Fibroblast of mammary gland (primary cell): ENCODE measurements at regions not wholly inside any gene's neighbourhood (a gene's known extent, or its start where the extent isn't known, plus 50 kb on each side); places are given as distances from the start of the nearest gene placed in this dataset.
"Not testable (repeated sequence)": the region's sequence is repeated elsewhere in the genome, so short reads cannot be mapped to it uniquely, and the experiment has no call there.

ENCODE experiments used
- DNase-seq: peaks from one replicate; pipeline ENCODE4 v3.0.0-alpha.2; 2010; ENCODE audit warnings: low read depth
- H3K4me3 ChIP-seq: 2 replicates; pipeline ENCODE4 v1.5.1; 2011; ENCODE audit warnings: low read depth, mild to moderate bottlenecking, low read length, moderate library complexity; ENCODE audit not compliant: control insufficient read depth
- TF ChIP-seq, protein P1 (sequence below): conservative IDR thresholded peaks from 2 replicates; pipeline ENCODE4 v1.5.1; 2011; ENCODE audit warnings: low read depth, low read length, inconsistent platforms; ENCODE audit not compliant: control insufficient read depth, insufficient read depth

- DNase-seq, result no peak
These were observed 287.1 kb upstream of the SUCLG2 start for GRCh38 chr3:67941433-67942030.

GRCh38 chr3:67940210-67940952 is 286.0 kb upstream of the SUCLG2 start:
- no peak overlapping the region for H3K4me3 ChIP-seq
- TF ChIP-seq, protein P1, sequence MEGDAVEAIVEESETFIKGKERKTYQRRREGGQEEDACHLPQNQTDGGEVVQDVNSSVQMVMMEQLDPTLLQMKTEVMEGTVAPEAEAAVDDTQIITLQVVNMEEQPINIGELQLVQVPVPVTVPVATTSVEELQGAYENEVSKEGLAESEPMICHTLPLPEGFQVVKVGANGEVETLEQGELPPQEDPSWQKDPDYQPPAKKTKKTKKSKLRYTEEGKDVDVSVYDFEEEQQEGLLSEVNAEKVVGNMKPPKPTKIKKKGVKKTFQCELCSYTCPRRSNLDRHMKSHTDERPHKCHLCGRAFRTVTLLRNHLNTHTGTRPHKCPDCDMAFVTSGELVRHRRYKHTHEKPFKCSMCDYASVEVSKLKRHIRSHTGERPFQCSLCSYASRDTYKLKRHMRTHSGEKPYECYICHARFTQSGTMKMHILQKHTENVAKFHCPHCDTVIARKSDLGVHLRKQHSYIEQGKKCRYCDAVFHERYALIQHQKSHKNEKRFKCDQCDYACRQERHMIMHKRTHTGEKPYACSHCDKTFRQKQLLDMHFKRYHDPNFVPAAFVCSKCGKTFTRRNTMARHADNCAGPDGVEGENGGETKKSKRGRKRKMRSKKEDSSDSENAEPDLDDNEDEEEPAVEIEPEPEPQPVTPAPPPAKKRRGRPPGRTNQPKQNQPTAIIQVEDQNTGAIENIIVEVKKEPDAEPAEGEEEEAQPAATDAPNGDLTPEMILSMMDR, result no peak
- no peak for DNase-seq

More at GRCh38 chr3:67941433-67942030, 287.1 kb upstream of the SUCLG2 start:
- TF ChIP-seq, protein P1, result no peak
- H3K4me3 ChIP-seq, result no peak overlapping the region

- TF ChIP-seq, protein P1, result no peak
- no peak for DNase-seq
These were observed 283.2 kb upstream of the SUCLG2 start for GRCh38 chr3:67937498-67938118.

DNA sequence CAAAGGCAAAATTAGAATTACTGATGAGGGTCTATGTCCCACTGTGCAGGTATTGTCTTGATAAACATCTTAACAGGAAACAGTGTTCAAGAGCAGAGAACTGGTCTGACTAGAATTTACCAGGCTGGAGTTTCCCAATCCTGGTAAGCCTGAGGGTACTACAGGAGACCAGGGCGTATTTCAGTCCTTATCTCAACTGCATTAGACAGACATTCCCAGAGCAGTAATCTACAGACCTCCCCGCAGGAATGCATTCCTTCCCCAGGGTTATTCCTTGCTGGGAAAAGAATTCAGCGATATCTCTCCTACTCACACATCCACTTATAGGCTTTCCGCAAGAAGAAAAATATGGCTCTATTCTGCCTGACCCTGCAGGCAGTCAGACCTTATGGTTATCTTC is 276.0 kb upstream of the SUCLG2 start:
- not testable (repeated sequence) for DNase-seq, H3K4me3 ChIP-seq

More at GRCh38 chr3:67937498-67938118, 283.2 kb upstream of the SUCLG2 start:
- H3K4me3 ChIP-seq, result no peak overlapping the region

- TF ChIP-seq, protein P1, result no peak
- DNase-seq, result no peak
- no peak overlapping the region for H3K4me3 ChIP-seq
These were observed 269.4 kb upstream of the SUCLG2 start for GRCh38 chr3:67923796-67924195.

DNA sequence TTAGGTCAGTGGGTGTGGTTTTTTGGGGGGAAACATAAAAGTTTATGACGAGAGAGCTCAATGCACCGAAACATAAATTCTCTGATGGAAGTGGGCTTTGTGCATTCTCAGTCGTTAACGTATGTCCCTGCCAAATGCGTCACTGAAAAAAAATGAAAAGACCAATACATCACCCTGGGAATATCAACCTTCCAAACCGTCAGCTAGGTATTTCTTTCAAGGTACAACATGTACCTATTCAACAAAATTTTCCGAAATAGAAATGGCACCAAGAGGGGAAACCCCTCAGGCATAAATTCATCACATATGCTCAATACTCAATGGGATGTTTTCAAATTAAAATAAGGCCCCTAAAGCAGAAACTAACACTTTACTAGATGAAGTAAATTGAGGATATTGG is 266.6 kb upstream of the SUCLG2 start:
- DNase-seq, result no peak
- TF ChIP-seq, protein P1, result no peak

GRCh38 chr3:67920311-67920710 is 265.9 kb upstream of the SUCLG2 start:
- H3K4me3 ChIP-seq, result no peak overlapping the region
- TF ChIP-seq, protein P1, result no peak
- no peak for DNase-seq

More for the DNA sequence above, 266.6 kb upstream of the SUCLG2 start:
- no peak overlapping the region for H3K4me3 ChIP-seq
